Caco-2 (cell line): ENCODE measurements at regions not wholly inside any gene's neighbourhood (a gene's known extent, or its start where the extent isn't known, plus 50 kb on each side); places are given as distances from the start of the nearest gene placed in this dataset.

Experiments
- BruUV-seq: library from RNA; stranded (reverse); fragments of 400-500 nt; replicated peaks from 2 replicates; lab custom pipeline; 2021; lab: Mats Ljungman, UMichigan
- CTCF ChIA-PET: fragments of 300-600 bp; sonication (Branson Sonifier 250); formaldehyde crosslinking; loops from one replicate; lab custom pipeline; 2022; ENCODE audit warnings: antibody characterized with exemption; lab: Charles Lee
- POLR2A ChIA-PET: fragments of 300-600 bp; sonication (Branson Sonifier 250); formaldehyde crosslinking; loops from one replicate; lab custom pipeline; 2022; ENCODE audit warnings: antibody characterized with exemption; lab: Charles Lee
- DNase-seq, 2 experiments: peaks; one replicate each; pipeline versions ENCODE4 v3.0.0 to v3.0.0-alpha.2; 2020 to 2022
- H3K27me3 ChIP-seq: replicated peaks from 2 replicates; pipeline ENCODE4 v1.6.0; 2011; ENCODE audit warnings: low read length; ENCODE audit not compliant: control insufficient read depth, insufficient read depth
- H3K36me3 ChIP-seq: 2 replicates; pipeline ENCODE4 v1.5.1; 2011; ENCODE audit warnings: low read length; ENCODE audit not compliant: control insufficient read depth, insufficient read depth
- H3K4me1 ChIP-seq: fragments of 250-450 bp; sonication (Bioruptor Pico); 2 replicates; pipeline ENCODE4 v1.5.1; 2020; ENCODE audit warnings: mild to moderate bottlenecking
- H3K4me3 ChIP-seq: 2 replicates; pipeline ENCODE4 v1.5.1; 2011; ENCODE audit warnings: low read depth, mild to moderate bottlenecking, control low read depth, low read length
- H3K9me3 ChIP-seq: fragments of 250-450 bp; sonication (Bioruptor Pico); 2 replicates; pipeline ENCODE4 v1.5.1; 2020; ENCODE audit warnings: mild to moderate bottlenecking, moderate library complexity
- H3K27ac Mint-ChIP-seq: one replicate; pipeline ENCODE4 v1.8.0; 2022; ENCODE audit warnings: mixed read lengths; ENCODE audit not compliant: unreplicated experiment
- H3K27me3 Mint-ChIP-seq: one replicate; pipeline ENCODE4 v1.8.0; 2022; ENCODE audit warnings: mixed read lengths; ENCODE audit not compliant: insufficient read depth, unreplicated experiment
- H3K36me3 Mint-ChIP-seq: one replicate; pipeline ENCODE4 v1.8.0; 2022; ENCODE audit warnings: mild to moderate bottlenecking, mixed read lengths; ENCODE audit not compliant: insufficient read depth, unreplicated experiment
- H3K4me1 Mint-ChIP-seq: one replicate; pipeline ENCODE4 v1.8.0; 2022; ENCODE audit warnings: low read depth, mixed read lengths; ENCODE audit not compliant: unreplicated experiment
- H3K4me3 Mint-ChIP-seq: one replicate; pipeline ENCODE4 v1.8.0; 2022; ENCODE audit warnings: mild to moderate bottlenecking, moderate library complexity, mixed read lengths; ENCODE audit not compliant: unreplicated experiment
- H3K9me3 Mint-ChIP-seq: one replicate; pipeline ENCODE4 v1.8.0; 2022; ENCODE audit warnings: mixed read lengths; ENCODE audit not compliant: unreplicated experiment
- CTCF ChIP-seq, 2 experiments: fragments of 200-600 bp in 1 of 2; IDR thresholded peaks; 1 replicate in 1 of 2; 2 replicates in 1 of 2; pipeline versions ENCODE4 v1.5.1 to v1.8.0; 2011 to 2022; ENCODE audit warnings: antibody characterized with exemption in 1 of 2, control low read depth in 1 of 2, inconsistent platforms in 1 of 2, low read depth in 1 of 2, low read length in 1 of 2, mild to moderate bottlenecking in 1 of 2, moderate library complexity in 1 of 2; ENCODE audit not compliant: insufficient read depth in 1 of 2, severe bottlenecking in 1 of 2, unreplicated experiment in 1 of 2
- intact Hi-C: fragments of 100-400 bp; cut with micrococcal nuclease; formaldehyde crosslinking; loops from one replicate; pipeline ENCODE4 v1.10.0; 2022; ENCODE audit not compliant: unreplicated experiment

DNA sequence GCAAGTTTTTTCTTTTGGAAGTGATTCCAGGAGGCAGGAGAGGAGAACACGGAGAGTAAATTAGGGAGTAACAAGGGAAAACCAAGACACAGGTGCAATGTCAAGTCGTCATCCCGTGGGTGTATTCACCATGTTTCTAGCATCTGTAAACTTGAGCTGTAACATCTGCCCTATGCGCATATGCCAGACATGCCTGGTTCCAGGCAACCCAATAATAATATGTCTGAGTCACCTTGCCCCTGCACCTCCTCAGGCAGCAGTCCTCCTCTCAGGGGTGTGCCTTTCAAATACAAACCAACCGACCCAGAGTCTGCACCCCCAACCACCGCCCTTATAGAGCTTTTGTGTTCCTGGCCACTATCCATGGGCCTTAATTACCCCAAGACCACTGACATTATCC is 107.0 kb upstream of the PDE1C start:
- DNase-seq, result no peak
- no peaks in the 10 kb centered on the region for H3K4me1 ChIP-seq
- BruUV-seq, result no TSS peak
- Mint-ChIP-seq H3K27me3 (peaks cover 11% of the 10 kb centered on the region), H3K9me3 (no peaks in the 10 kb centered on the region), H3K36me3 (no peaks in the 10 kb centered on the region), H3K4me1 (no peaks in the 10 kb centered on the region), H3K27ac (no peak overlapping the region), H3K4me3 (no peak overlapping the region)
- H3K9me3 ChIP-seq, result no peaks in the 10 kb centered on the region
- POLR2A ChIA-PET, result no interaction called here
- no peak for TF ChIP-seq CTCF (IDR thresholded peaks at IDR 0.05; ENCODE audit: insufficient read depth in 1 of 2, low read depth in 1 of 2, low read length in 1 of 2, severe bottlenecking in 1 of 2, unreplicated experiment in 1 of 2)
- no peak overlapping the region for H3K4me3 ChIP-seq
- intact Hi-C loops, result no loop called here
- CTCF ChIA-PET, result no interaction called here
- H3K36me3 ChIP-seq, result no peaks in the 10 kb centered on the region
- H3K27me3 ChIP-seq, result no peaks in the 10 kb centered on the region; the same call in 1 of the 2 replicates

DNA sequence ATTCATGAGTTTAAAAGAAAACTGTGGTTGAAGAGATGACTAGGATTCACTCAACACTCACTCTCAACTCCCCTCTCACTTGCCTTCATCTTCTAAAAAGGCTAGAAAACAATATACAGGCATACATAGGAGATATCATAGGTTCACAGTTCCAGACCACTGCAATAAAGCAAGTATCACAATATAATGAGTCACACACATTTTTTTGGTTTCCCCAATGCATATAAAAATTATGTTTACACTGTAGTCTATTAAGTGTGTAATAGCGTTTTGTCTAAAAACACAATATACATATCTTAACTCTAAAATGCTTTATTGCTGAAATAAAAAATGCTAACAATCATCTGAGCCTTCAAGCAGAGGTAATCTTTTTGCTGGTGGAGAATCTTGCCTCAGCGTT is 104.9 kb upstream of the PDE1C start:
- H3K9me3 Mint-ChIP-seq, result no peaks in the 10 kb centered on the region
- ChIA-PET POLR2A (no interaction called here), CTCF (no interaction called here)
- Histone ChIP-seq H3K27me3 (no peaks in the 10 kb centered on the region; the same call in 1 of the 2 replicates), H3K4me3 (no peak overlapping the region), H3K4me1 (no peaks in the 10 kb centered on the region), H3K9me3 (no peaks in the 10 kb centered on the region), H3K36me3 (no peaks in the 10 kb centered on the region)
- H3K27me3 Mint-ChIP-seq, result peaks cover 11% of the 10 kb centered on the region
- no peak for DNase-seq
- no TSS peak for BruUV-seq
- TF ChIP-seq CTCF (IDR thresholded peaks at IDR 0.05; ENCODE audit: insufficient read depth in 1 of 2, low read depth in 1 of 2, low read length in 1 of 2, severe bottlenecking in 1 of 2, unreplicated experiment in 1 of 2), result no peak
- intact Hi-C loops, result no loop called here
- no peaks in the 10 kb centered on the region for H3K4me1 Mint-ChIP-seq
- H3K36me3 Mint-ChIP-seq, result no peaks in the 10 kb centered on the region
- H3K27ac Mint-ChIP-seq, result no peak overlapping the region
- H3K4me3 Mint-ChIP-seq, result no peak overlapping the region

DNA sequence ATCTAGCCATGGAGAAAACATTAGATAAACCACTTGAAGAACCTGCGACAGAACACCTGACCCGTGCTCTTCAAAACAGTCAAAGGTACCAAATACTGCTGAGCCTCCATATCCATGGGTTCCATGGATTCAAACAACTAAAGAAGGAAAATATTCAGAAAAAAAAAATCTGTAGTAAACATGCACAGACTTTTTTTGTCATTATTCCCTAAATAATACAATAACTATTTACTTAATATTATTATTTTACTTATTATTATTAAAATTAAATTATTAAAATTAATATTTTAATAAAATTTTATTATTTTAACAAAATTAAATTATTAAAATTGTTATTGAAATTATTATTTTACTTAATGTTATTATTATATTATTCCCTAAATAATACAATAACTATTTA is 101.0 kb upstream of the PDE1C start:
- no peak for TF ChIP-seq CTCF (IDR thresholded peaks at IDR 0.05; ENCODE audit: insufficient read depth in 1 of 2, low read depth in 1 of 2, low read length in 1 of 2, severe bottlenecking in 1 of 2, unreplicated experiment in 1 of 2)
- H3K4me3 Mint-ChIP-seq, result no peak overlapping the region
- CTCF ChIA-PET, result no interaction called here
- no peaks in the 10 kb centered on the region for H3K4me1 ChIP-seq
- no TSS peak for BruUV-seq
- no peaks in the 10 kb centered on the region for H3K9me3 Mint-ChIP-seq
- no peak overlapping the region for H3K27ac Mint-ChIP-seq
- intact Hi-C loops, result no loop called here
- peaks cover 3% of the 10 kb centered on the region for H3K27me3 Mint-ChIP-seq
- H3K4me1 Mint-ChIP-seq, result no peaks in the 10 kb centered on the region
- H3K36me3 Mint-ChIP-seq, result no peaks in the 10 kb centered on the region
- POLR2A ChIA-PET, result no interaction called here
- H3K36me3 ChIP-seq, result no peaks in the 10 kb centered on the region
- H3K4me3 ChIP-seq, result no peak overlapping the region
- no peaks in the 10 kb centered on the region for H3K9me3 ChIP-seq
- no peak for DNase-seq
- no peaks in the 10 kb centered on the region for H3K27me3 ChIP-seq
